Trophoblast cell (in vitro differentiated cells and primary cell): ENCODE measurements at regions not wholly inside any gene's neighbourhood (a gene's known extent, or its start where the extent isn't known, plus 50 kb on each side); places are given as distances from the start of the nearest gene placed in this dataset.
A peak's percentile ranks its signal among the peaks of the same experiment; 100 is the strongest.

ENCODE experiments used
- DNase-seq, 2 donors: peaks; one replicate each; pipeline ENCODE4 v3.0.0-alpha.2; 2016
- H2AFZ ChIP-seq: 2 replicates; pipeline ENCODE4 v1.6.1; 2013; ENCODE audit warnings: low read length, moderate library complexity, mild to moderate bottlenecking; ENCODE audit not compliant: insufficient read depth, poor library complexity
- H2AK5ac ChIP-seq: 2 replicates; pipeline ENCODE4 v1.6.1; 2013; ENCODE audit warnings: mild to moderate bottlenecking, low read length
- H2BK120ac ChIP-seq: 2 replicates; pipeline ENCODE4 v1.6.1; 2013; ENCODE audit warnings: low read length, mild to moderate bottlenecking, moderate library complexity; ENCODE audit not compliant: insufficient read depth, poor library complexity
- H2BK12ac ChIP-seq: 2 replicates; pipeline ENCODE4 v1.6.1; 2013; ENCODE audit warnings: mild to moderate bottlenecking, low read length, moderate library complexity
- H2BK5ac ChIP-seq: 2 replicates; pipeline ENCODE4 v1.6.1; 2013; ENCODE audit warnings: low read length, low read depth, moderate library complexity, mild to moderate bottlenecking; ENCODE audit not compliant: poor library complexity
- H3K14ac ChIP-seq: 2 replicates; pipeline ENCODE4 v1.6.1; 2013; ENCODE audit warnings: mild to moderate bottlenecking, low read length
- H3K18ac ChIP-seq: 2 replicates; pipeline ENCODE4 v1.6.1; 2013; ENCODE audit warnings: mild to moderate bottlenecking, low read length
- H3K23ac ChIP-seq: 2 replicates; pipeline ENCODE4 v1.6.1; 2013; ENCODE audit warnings: low read length
- H3K27ac ChIP-seq: 2 replicates; pipeline ENCODE4 v1.5.1; 2013; ENCODE audit warnings: low read depth, mild to moderate bottlenecking, inconsistent platforms, low read length, moderate library complexity
- H3K27me3 ChIP-seq: 2 replicates; pipeline ENCODE4 v1.6.1; 2013; ENCODE audit warnings: inconsistent platforms, mild to moderate bottlenecking, low read length, moderate library complexity; ENCODE audit not compliant: insufficient read depth
- H3K36me3 ChIP-seq, 2 experiments: 1 replicate in 1 of 2; 2 replicates in 1 of 2; pipeline ENCODE4 v1.6.1; 2013; ENCODE audit warnings: low read length in 2 of 2, mild to moderate bottlenecking in 2 of 2, moderate library complexity in 1 of 2; ENCODE audit not compliant: insufficient read depth in 2 of 2, control insufficient read depth in 1 of 2
- H3K4ac ChIP-seq: 2 replicates; pipeline ENCODE4 v1.6.1; 2013; ENCODE audit warnings: low read depth, mild to moderate bottlenecking, low read length, moderate library complexity
- H3K4me1 ChIP-seq, 2 experiments: 1 replicate in 1 of 2; 2 replicates in 1 of 2; pipeline ENCODE4 v1.6.1; 2013; ENCODE audit warnings: low read length in 2 of 2, mild to moderate bottlenecking in 2 of 2, moderate library complexity in 1 of 2; ENCODE audit not compliant: insufficient read depth in 2 of 2, control insufficient read depth in 1 of 2
- H3K4me2 ChIP-seq: 2 replicates; pipeline ENCODE4 v1.6.1; 2013; ENCODE audit warnings: inconsistent platforms, mild to moderate bottlenecking, low read length, moderate library complexity
- H3K4me3 ChIP-seq: 2 replicates; pipeline ENCODE4 v1.5.1; 2013; ENCODE audit warnings: mild to moderate bottlenecking, low read depth, low read length, inconsistent platforms
- H3K79me1 ChIP-seq: one replicate; pipeline ENCODE4 v1.6.1; 2013; ENCODE audit warnings: low read length
- H3K79me2 ChIP-seq: 2 replicates; pipeline ENCODE4 v1.6.1; 2013; ENCODE audit warnings: low read length, mild to moderate bottlenecking; ENCODE audit not compliant: control insufficient read depth, insufficient read depth, poor library complexity
- H3K9ac ChIP-seq: 2 replicates; pipeline ENCODE4 v1.6.1; 2013; ENCODE audit warnings: mild to moderate bottlenecking, low read length
- H3K9me3 ChIP-seq: 2 replicates; pipeline ENCODE4 v1.6.1; 2013; ENCODE audit warnings: low read depth, mild to moderate bottlenecking, control low read depth, inconsistent platforms, low read length; ENCODE audit not compliant: insufficient read depth
- H4K12ac ChIP-seq: 2 replicates; pipeline ENCODE4 v1.6.1; 2013; ENCODE audit warnings: low read depth, mild to moderate bottlenecking, low read length, moderate library complexity
- H4K8ac ChIP-seq: 2 replicates; pipeline ENCODE4 v1.6.1; 2013; ENCODE audit warnings: low read depth, mild to moderate bottlenecking, low read length, moderate library complexity
- H4K91ac ChIP-seq: one replicate; pipeline ENCODE4 v1.6.1; 2013; ENCODE audit warnings: low read depth, mild to moderate bottlenecking, low read length, moderate library complexity
- WGBS: extraction: QIAGEN DNeasy Blood & Tissue Kit; methylation state at CpG from one replicate; pipeline ENCODE4 v1.1.7; 2013; ENCODE audit warnings: missing lambda C conversion rate; ENCODE audit not compliant: insufficient read length, insufficient coverage; ENCODE audit errors: extremely low coverage; 5-methylcytosine and 5-hydroxymethylcytosine counted together

DNA sequence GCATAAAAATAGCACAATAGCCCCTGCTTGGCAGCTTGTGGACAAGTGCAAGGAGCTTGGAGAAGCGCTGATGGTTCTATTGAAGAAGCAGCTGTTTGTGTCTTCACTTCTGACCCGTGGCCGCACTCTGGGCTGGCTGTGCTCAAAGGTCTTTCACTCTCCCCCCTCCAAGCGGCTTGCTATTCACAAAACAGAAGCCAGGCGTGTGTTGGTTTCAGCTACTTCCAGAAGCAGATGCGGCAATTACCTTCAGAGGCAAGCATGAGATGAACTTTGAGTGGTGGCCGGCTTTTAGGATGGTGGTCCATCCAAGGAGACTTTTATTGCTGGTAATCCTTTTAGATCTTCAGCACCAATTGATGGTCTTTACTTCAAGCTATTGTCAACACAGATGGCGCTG lies 188.5 kb upstream of the ARGLU1 start:
- no peak overlapping the region for H4K8ac ChIP-seq
- H3K4ac ChIP-seq: no peak overlapping the region
- H2BK12ac ChIP-seq: no peak overlapping the region
- H4K91ac ChIP-seq: no peak overlapping the region
- H3K4me2 ChIP-seq: no peak overlapping the region
- H2BK120ac ChIP-seq: no peak overlapping the region
- H3K14ac ChIP-seq: no peak overlapping the region
- no peaks in the 10 kb centered on the region for H3K79me1 ChIP-seq
- H3K9me3 ChIP-seq: no peaks in the 10 kb centered on the region
- H3K36me3 ChIP-seq: no peaks in the 10 kb centered on the region
- no peak overlapping the region for H2AK5ac ChIP-seq
- H3K18ac ChIP-seq: no peak overlapping the region
- no peak overlapping the region for H3K27ac ChIP-seq
- H3K9ac ChIP-seq: no peak overlapping the region
- no peak overlapping the region for H3K23ac ChIP-seq
- WGBS: no CpG with 5 or more reads among the region's 8 CpGs
- H4K12ac ChIP-seq: no peak overlapping the region
- no peaks in the 10 kb centered on the region for H3K27me3 ChIP-seq
- H3K79me2 ChIP-seq: no peaks in the 10 kb centered on the region
- no peak for DNase-seq
- no peak overlapping the region for H3K4me3 ChIP-seq
- H2BK5ac ChIP-seq: no peak overlapping the region
- H3K4me1 ChIP-seq: no peaks in the 10 kb centered on the region
- H2AFZ ChIP-seq: no peak overlapping the region

DNA sequence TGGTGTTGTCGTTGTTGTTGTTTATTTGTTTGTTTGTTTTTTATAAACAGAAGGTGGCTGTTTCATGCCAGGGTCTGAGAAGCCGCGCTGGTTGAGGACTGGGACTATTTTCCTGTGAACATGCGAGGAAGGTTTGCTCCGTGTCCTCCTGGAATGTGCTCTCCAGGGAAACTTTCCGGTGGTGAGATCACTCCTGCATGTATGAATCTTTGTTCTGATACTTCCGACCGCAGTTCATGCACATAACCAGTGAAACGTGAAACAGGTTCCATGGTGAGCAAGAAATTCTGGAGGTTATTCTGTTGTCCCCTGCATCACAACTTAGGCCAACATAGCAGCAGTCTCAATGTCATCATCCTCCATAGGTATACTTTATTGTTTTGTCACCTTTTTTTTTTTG lies 187.6 kb upstream of the ARGLU1 start:
- Histone ChIP-seq H3K27ac (no peak overlapping the region), H3K36me3 (no peaks in the 10 kb centered on the region), H3K27me3 (no peaks in the 10 kb centered on the region), H3K4me1 (no peaks in the 10 kb centered on the region), H4K8ac (no peak overlapping the region), H3K79me2 (no peaks in the 10 kb centered on the region), H3K9me3 (no peaks in the 10 kb centered on the region), H2AFZ (no peak overlapping the region), H3K4ac (no peak overlapping the region), H3K18ac (no peak overlapping the region), H2BK12ac (no peak overlapping the region), H3K9ac (peak overlapping the region; percentile 43), H2BK120ac (no peak overlapping the region), H2AK5ac (no peak overlapping the region), H4K12ac (no peak overlapping the region), H3K4me2 (no peak overlapping the region), H3K4me3 (no peak overlapping the region), H3K14ac (no peak overlapping the region), H3K79me1 (no peaks in the 10 kb centered on the region), H2BK5ac (no peak overlapping the region), H4K91ac (no peak overlapping the region), H3K23ac (no peak overlapping the region)
- no CpG with 5 or more reads among the region's 9 CpGs for WGBS
- DNase-seq: no peak

DNA sequence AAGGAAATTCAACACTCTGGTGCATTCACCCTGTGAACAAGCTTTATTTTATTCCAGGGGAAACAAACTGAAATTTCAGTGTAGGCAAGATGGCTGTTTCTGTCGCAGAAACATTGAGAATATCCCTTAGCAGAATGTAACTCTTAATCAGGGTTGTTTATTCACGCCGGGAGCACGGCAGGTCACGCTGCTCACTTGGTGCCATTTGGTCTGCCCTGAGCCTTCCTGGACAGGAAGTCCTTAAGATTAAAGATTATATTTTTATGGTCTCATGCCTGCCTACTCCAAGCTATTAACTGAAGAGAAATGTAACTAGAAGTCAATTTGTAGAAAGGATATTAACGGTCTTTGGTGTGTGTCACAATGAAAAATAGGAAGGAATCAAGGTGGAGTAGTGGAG lies 185.3 kb upstream of the ARGLU1 start:
- H2BK5ac ChIP-seq: no peak overlapping the region
- H4K12ac ChIP-seq: no peak overlapping the region
- H4K8ac ChIP-seq: no peak overlapping the region
- H4K91ac ChIP-seq: no peak overlapping the region
- H2BK12ac ChIP-seq: no peak overlapping the region
- WGBS: no CpG with 5 or more reads among the region's 6 CpGs
- no peak overlapping the region for H3K4me2 ChIP-seq
- no peak overlapping the region for H3K14ac ChIP-seq
- H3K9me3 ChIP-seq: no peaks in the 10 kb centered on the region
- H3K27me3 ChIP-seq: no peaks in the 10 kb centered on the region
- H3K4ac ChIP-seq: no peak overlapping the region
- no peak overlapping the region for H3K9ac ChIP-seq
- DNase-seq: no peak
- H2AK5ac ChIP-seq: no peak overlapping the region
- no peak overlapping the region for H3K18ac ChIP-seq
- H3K4me1 ChIP-seq: no peaks in the 10 kb centered on the region
- no peak overlapping the region for H3K23ac ChIP-seq
- no peak overlapping the region for H3K4me3 ChIP-seq
- no peak overlapping the region for H2AFZ ChIP-seq
- H3K79me2 ChIP-seq: no peaks in the 10 kb centered on the region
- H3K36me3 ChIP-seq: no peaks in the 10 kb centered on the region
- no peak overlapping the region for H2BK120ac ChIP-seq
- H3K27ac ChIP-seq: no peak overlapping the region
- H3K79me1 ChIP-seq: no peaks in the 10 kb centered on the region

DNA sequence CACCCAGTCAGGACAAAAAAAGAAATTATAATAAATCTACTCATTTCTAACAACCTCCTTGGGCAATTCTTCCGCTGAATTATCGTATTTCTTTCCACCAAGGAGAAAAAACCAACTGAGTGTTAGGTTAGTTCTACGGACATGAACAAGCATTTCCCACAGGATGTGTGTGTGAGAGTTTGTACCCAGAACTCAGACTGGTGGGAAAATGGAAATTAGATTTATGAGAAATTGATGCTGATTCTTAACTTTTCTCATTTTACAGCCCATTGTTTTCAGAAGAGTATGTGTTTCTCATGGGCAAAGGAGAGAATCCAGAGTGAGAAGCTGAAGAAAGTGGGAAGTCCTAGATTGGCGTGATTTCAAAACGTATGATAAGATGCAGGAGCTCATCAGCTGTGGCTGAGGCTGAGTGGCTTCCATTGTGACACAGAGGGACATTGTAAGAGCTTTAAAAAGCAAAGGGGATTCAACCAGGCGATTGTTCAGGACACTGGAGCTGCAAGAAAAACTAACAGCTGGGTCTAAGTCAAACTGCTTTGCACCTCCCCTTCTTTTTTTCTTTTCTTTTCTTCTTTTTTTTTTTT lies 184.7 kb upstream of the ARGLU1 start:
- Histone ChIP-seq H3K27me3 (no peaks in the 10 kb centered on the region), H3K36me3 (no peaks in the 10 kb centered on the region), H3K9ac (no peak overlapping the region), H3K27ac (no peak overlapping the region), H3K4me1 (no peaks in the 10 kb centered on the region), H3K4me3 (no peak overlapping the region), H2AK5ac (no peak overlapping the region), H3K4ac (no peak overlapping the region), H3K9me3 (no peaks in the 10 kb centered on the region), H2AFZ (no peak overlapping the region), H3K79me1 (no peaks in the 10 kb centered on the region), H3K4me2 (no peak overlapping the region), H4K12ac (no peak overlapping the region), H3K23ac (no peak overlapping the region), H4K8ac (no peak overlapping the region), H3K18ac (no peak overlapping the region), H2BK12ac (no peak overlapping the region), H3K79me2 (no peaks in the 10 kb centered on the region), H3K14ac (no peak overlapping the region), H2BK120ac (no peak overlapping the region), H4K91ac (no peak overlapping the region), H2BK5ac (no peak overlapping the region)
- no peak for DNase-seq
- no CpG with 5 or more reads among the region's 6 CpGs for WGBS
